ENCODE measurements at regions not wholly inside any gene's neighbourhood (a gene's known extent, or its start where the extent isn't known, plus 50 kb on each side); places are given as distances from the start of the nearest gene placed in this dataset.

- no peak for TF ChIP-seq CTCF (IDR thresholded peaks at IDR 0.05)
- no peak for TF ChIP-seq POLR2AphosphoS5 (IDR thresholded peaks at IDR 0.05)
Measured at GRCh38 chr2:15826273-15826717, 114.1 kb upstream of the MYCN start.
